ENCODE measurements at regions not wholly inside any gene's neighbourhood (a gene's known extent, or its start where the extent isn't known, plus 50 kb on each side); places are given as distances from the start of the nearest gene placed in this dataset.

- intact Hi-C loops (cut with micrococcal nuclease; ENCODE audit: unreplicated experiment): no loop called here
- no TSS peak for BruUV-seq (replicated peaks)
- no peaks in the 10 kb centered on the region for H3K4me1 ChIP-seq
- H3K27me3 Mint-ChIP-seq (ENCODE audit: insufficient read depth, unreplicated experiment): peaks cover 3% of the 10 kb centered on the region
- DNase-seq: no peak
- H3K9me3 ChIP-seq: no peaks in the 10 kb centered on the region
- no peak for TF ChIP-seq CTCF (IDR thresholded peaks at IDR 0.05; ENCODE audit: insufficient read depth in 1 of 2, low read depth in 1 of 2, low read length in 1 of 2, severe bottlenecking in 1 of 2, unreplicated experiment in 1 of 2)
- H3K4me1 Mint-ChIP-seq (ENCODE audit: low read depth, unreplicated experiment): no peaks in the 10 kb centered on the region
- CTCF ChIA-PET: no interaction called here
- no peaks in the 10 kb centered on the region for H3K36me3 ChIP-seq (ENCODE audit: control insufficient read depth, insufficient read depth, low read length)
- no peaks in the 10 kb centered on the region for H3K27me3 ChIP-seq (replicated peaks; ENCODE audit: control insufficient read depth, insufficient read depth, low read length)
- no peak overlapping the region for H3K27ac Mint-ChIP-seq (ENCODE audit: unreplicated experiment)
- no peaks in the 10 kb centered on the region for H3K9me3 Mint-ChIP-seq (ENCODE audit: unreplicated experiment)
- H3K4me3 Mint-ChIP-seq (ENCODE audit: unreplicated experiment): no peak overlapping the region
- no peak overlapping the region for H3K4me3 ChIP-seq (ENCODE audit: low read depth, low read length)
- no peaks in the 10 kb centered on the region for H3K36me3 Mint-ChIP-seq (ENCODE audit: insufficient read depth, unreplicated experiment)
- POLR2A ChIA-PET: no interaction called here
Measured at GRCh38 chr3:20916951-20917606, 731.1 kb upstream of the SGO1 start.

GRCh38 chr3:20914310-20914709 lies 728.3 kb upstream of the SGO1 start:
- POLR2A ChIA-PET: no interaction called here

GRCh38 chr3:20912406-20912805 lies 726.4 kb upstream of the SGO1 start:
- CTCF ChIA-PET: no interaction called here
- H3K9me3 ChIP-seq: no peaks in the 10 kb centered on the region

More at GRCh38 chr3:20914310-20914709, 728.3 kb upstream of the SGO1 start:
- no peak overlapping the region for H3K4me3 Mint-ChIP-seq (ENCODE audit: unreplicated experiment)
- BruUV-seq (replicated peaks): no TSS peak
- Histone ChIP-seq H3K36me3 (ENCODE audit: control insufficient read depth, insufficient read depth, low read length) (no peaks in the 10 kb centered on the region), H3K27me3 (replicated peaks; ENCODE audit: control insufficient read depth, insufficient read depth, low read length) (no peaks in the 10 kb centered on the region), H3K4me3 (ENCODE audit: low read depth, low read length) (no peak overlapping the region), H3K9me3 (no peaks in the 10 kb centered on the region), H3K4me1 (no peaks in the 10 kb centered on the region)
- DNase-seq: no peak
- no peak overlapping the region for H3K27ac Mint-ChIP-seq (ENCODE audit: unreplicated experiment)
- CTCF ChIA-PET: interaction anchor here (0.5 kb wide), 1 partner anchor 242 kb away, joined by 5 read pairs; no protein-coding TSS in a partner anchor
- intact Hi-C loops (cut with micrococcal nuclease; ENCODE audit: unreplicated experiment): no loop called here
- H3K4me1 Mint-ChIP-seq (ENCODE audit: low read depth, unreplicated experiment): no peaks in the 10 kb centered on the region
- H3K36me3 Mint-ChIP-seq (ENCODE audit: insufficient read depth, unreplicated experiment): no peaks in the 10 kb centered on the region
- TF ChIP-seq CTCF (IDR thresholded peaks at IDR 0.05; ENCODE audit: insufficient read depth in 1 of 2, low read depth in 1 of 2, low read length in 1 of 2, severe bottlenecking in 1 of 2, unreplicated experiment in 1 of 2): no peak
- H3K9me3 Mint-ChIP-seq (ENCODE audit: unreplicated experiment): no peaks in the 10 kb centered on the region
- H3K27me3 Mint-ChIP-seq (ENCODE audit: insufficient read depth, unreplicated experiment): peaks cover 4% of the 10 kb centered on the region

More at GRCh38 chr3:20912406-20912805, 726.4 kb upstream of the SGO1 start:
- no peaks in the 10 kb centered on the region for H3K27me3 ChIP-seq (replicated peaks; ENCODE audit: control insufficient read depth, insufficient read depth, low read length)
- no peak overlapping the region for H3K4me3 ChIP-seq (ENCODE audit: low read depth, low read length)
- no peak for TF ChIP-seq CTCF (IDR thresholded peaks at IDR 0.05; ENCODE audit: insufficient read depth in 1 of 2, low read depth in 1 of 2, low read length in 1 of 2, severe bottlenecking in 1 of 2, unreplicated experiment in 1 of 2)
- H3K27ac Mint-ChIP-seq (ENCODE audit: unreplicated experiment): no peak overlapping the region
- no peak overlapping the region for H3K4me3 Mint-ChIP-seq (ENCODE audit: unreplicated experiment)
- no peak for DNase-seq
- H3K4me1 ChIP-seq: no peaks in the 10 kb centered on the region
- H3K36me3 Mint-ChIP-seq (ENCODE audit: insufficient read depth, unreplicated experiment): no peaks in the 10 kb centered on the region
- H3K4me1 Mint-ChIP-seq (ENCODE audit: low read depth, unreplicated experiment): no peaks in the 10 kb centered on the region
- intact Hi-C loops (cut with micrococcal nuclease; ENCODE audit: unreplicated experiment): no loop called here
- no TSS peak for BruUV-seq (replicated peaks)
- POLR2A ChIA-PET: no interaction called here
- H3K27me3 Mint-ChIP-seq (ENCODE audit: insufficient read depth, unreplicated experiment): peaks cover 4% of the 10 kb centered on the region
- H3K9me3 Mint-ChIP-seq (ENCODE audit: unreplicated experiment): no peaks in the 10 kb centered on the region
- no peaks in the 10 kb centered on the region for H3K36me3 ChIP-seq (ENCODE audit: control insufficient read depth, insufficient read depth, low read length)

Measured in Caco-2 (cell line).